ENCODE measurements at regions not wholly inside any gene's neighbourhood (a gene's known extent, or its start where the extent isn't known, plus 50 kb on each side); places are given as distances from the start of the nearest gene placed in this dataset.

GRCh38 chr3:137820366-137820765, 56.3 kb downstream of the SOX14 start:
- Histone ChIP-seq H3K27me3 (replicated peaks in 1 of 2; ENCODE audit: control insufficient read depth in 2 of 2, extremely low read depth in 1 of 2, insufficient read depth in 2 of 2, low read length in 1 of 2) (peaks cover 0 to 2% of the 10 kb centered on the region in 2 experiments), H3K4me3 (ENCODE audit: control insufficient read depth in 1 of 2, extremely low read depth in 1 of 2, low read length in 1 of 2) (no peak overlapping the region), H3K27ac (ENCODE audit: low read length) (no peak overlapping the region), H3K4me1 (ENCODE audit: control insufficient read depth in 1 of 2, extremely low read depth in 1 of 2, insufficient read depth in 2 of 2, low read length in 2 of 2) (no peaks in the 10 kb centered on the region), H3K36me3 (ENCODE audit: control insufficient read depth in 2 of 2, extremely low read depth in 1 of 2, insufficient read depth in 1 of 2, low read length in 1 of 2) (no peaks in the 10 kb centered on the region), H3K9me3 (no peaks in the 10 kb centered on the region)
- ATAC-seq (replicated peaks in 1 of 4) (no peak), DNase-seq (no peak)
- Mint-ChIP-seq H3K4me3 (no peak overlapping the region), H3K4me1 (no peaks in the 10 kb centered on the region), H3K36me3 (no peaks in the 10 kb centered on the region), H3K27ac (no peak overlapping the region), H3K27me3 (peaks cover 5 to 8% of the 10 kb centered on the region in 2 donors), H3K9me3 (peaks cover 0 to 7% (median 3%) of the 10 kb centered on the region in 3 donors)
- ChIA-PET POLR2A (no interaction called here), CTCF (no interaction called here)
- no CpG with 5 or more reads among the region's 3 CpGs for WGBS (ENCODE audit: insufficient coverage)

DNA sequence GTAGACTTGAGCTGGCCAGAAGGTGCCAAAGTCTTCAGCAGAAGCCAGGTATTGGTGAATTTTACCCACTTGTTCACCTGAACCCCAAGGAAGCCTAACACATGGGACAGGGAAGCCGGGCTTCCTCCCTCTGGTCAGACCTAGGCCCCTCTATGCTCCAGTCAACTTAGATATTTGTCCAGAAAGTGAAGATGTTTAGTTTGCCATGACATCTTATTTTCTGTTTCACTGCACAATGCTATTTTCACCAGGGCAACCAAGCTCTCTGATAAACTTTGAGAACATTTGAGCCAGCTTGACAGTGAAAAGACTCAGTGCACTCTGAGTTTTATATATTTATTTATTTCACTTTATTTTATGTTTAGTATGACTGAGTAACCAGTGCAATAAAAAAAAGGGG, 71.0 kb downstream of the SOX14 start:
- no peaks in the 10 kb centered on the region for H3K27me3 Mint-ChIP-seq
- no CpG with 5 or more reads among the region's 1 CpG for WGBS (ENCODE audit: insufficient coverage)
- Histone ChIP-seq H3K27ac (ENCODE audit: low read length) (no peak overlapping the region), H3K4me3 (ENCODE audit: control insufficient read depth in 1 of 2, extremely low read depth in 1 of 2, low read length in 1 of 2) (no peak overlapping the region), H3K4me1 (ENCODE audit: control insufficient read depth in 1 of 2, extremely low read depth in 1 of 2, insufficient read depth in 2 of 2, low read length in 2 of 2) (no peaks in the 10 kb centered on the region), H3K9me3 (no peaks in the 10 kb centered on the region), H3K36me3 (ENCODE audit: control insufficient read depth in 2 of 2, extremely low read depth in 1 of 2, insufficient read depth in 1 of 2, low read length in 1 of 2) (no peaks in the 10 kb centered on the region), H3K27me3 (replicated peaks in 1 of 2; ENCODE audit: control insufficient read depth in 2 of 2, extremely low read depth in 1 of 2, insufficient read depth in 2 of 2, low read length in 1 of 2) (peaks cover 2 to 3% of the 10 kb centered on the region in 2 experiments)
- H3K36me3 Mint-ChIP-seq, result no peaks in the 10 kb centered on the region
- POLR2A ChIA-PET, result no interaction called here
- H3K27ac Mint-ChIP-seq, result no peak overlapping the region
- CTCF ChIA-PET, result no interaction called here
- no peak overlapping the region for H3K4me3 Mint-ChIP-seq
- peaks cover 7 to 9% (median 7%) of the 10 kb centered on the region in 3 donors for H3K9me3 Mint-ChIP-seq
- DNase-seq, result no peak
- ATAC-seq (replicated peaks in 1 of 4), result no peak
- no peaks in the 10 kb centered on the region for H3K4me1 Mint-ChIP-seq

DNA sequence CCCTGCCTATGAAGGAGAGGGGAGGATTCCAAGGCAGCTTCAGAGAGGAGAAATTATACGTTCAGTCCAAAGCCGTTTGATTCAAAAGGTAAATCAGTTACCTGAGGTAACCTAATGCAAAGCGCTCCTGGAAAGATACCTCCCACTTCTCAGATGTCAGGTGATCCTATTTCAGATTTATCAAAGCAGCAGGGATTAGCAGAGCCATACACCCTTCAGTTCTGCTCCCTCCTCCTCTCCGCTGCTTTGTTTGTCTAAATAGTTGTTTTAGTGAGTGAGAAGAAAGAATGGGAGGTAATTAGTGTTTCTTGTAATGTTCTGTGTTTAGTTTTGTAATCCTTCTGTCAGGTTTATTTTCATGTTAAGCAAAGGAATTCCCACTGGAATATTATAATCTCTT, 81.1 kb downstream of the SOX14 start:
- Histone ChIP-seq H3K4me3 (ENCODE audit: control insufficient read depth in 1 of 2, extremely low read depth in 1 of 2, low read length in 1 of 2) (no peak overlapping the region), H3K36me3 (ENCODE audit: control insufficient read depth in 2 of 2, extremely low read depth in 1 of 2, insufficient read depth in 1 of 2, low read length in 1 of 2) (no peaks in the 10 kb centered on the region), H3K4me1 (ENCODE audit: control insufficient read depth in 1 of 2, extremely low read depth in 1 of 2, insufficient read depth in 2 of 2, low read length in 2 of 2) (no peaks in the 10 kb centered on the region), H3K27me3 (replicated peaks in 1 of 2; ENCODE audit: control insufficient read depth in 2 of 2, extremely low read depth in 1 of 2, insufficient read depth in 2 of 2, low read length in 1 of 2) (no peaks in the 10 kb centered on the region), H3K27ac (ENCODE audit: low read length) (no peak overlapping the region), H3K9me3 (no peaks in the 10 kb centered on the region)
- no peak overlapping the region for H3K27ac Mint-ChIP-seq
- no peak overlapping the region for H3K4me3 Mint-ChIP-seq
- H3K9me3 Mint-ChIP-seq, result no peaks in the 10 kb centered on the region
- ChIA-PET CTCF (no interaction called here), POLR2A (no interaction called here)
- H3K27me3 Mint-ChIP-seq, result peaks cover 12 to 16% of the 10 kb centered on the region in 2 donors
- DNase-seq, result no peak
- no peak for ATAC-seq (replicated peaks in 1 of 4)
- H3K4me1 Mint-ChIP-seq, result no peaks in the 10 kb centered on the region
- no CpG with 5 or more reads among the region's 4 CpGs for WGBS (ENCODE audit: insufficient coverage)
- no peaks in the 10 kb centered on the region for H3K36me3 Mint-ChIP-seq

- Mint-ChIP-seq H3K27me3 (peaks cover 12 to 16% of the 10 kb centered on the region in 2 donors), H3K36me3 (no peaks in the 10 kb centered on the region), H3K9me3 (no peaks in the 10 kb centered on the region), H3K27ac (no peak overlapping the region), H3K4me3 (no peak overlapping the region), H3K4me1 (no peaks in the 10 kb centered on the region)
- WGBS (ENCODE audit: insufficient coverage), result 47% methylated on average over 2 of the region's 3 CpGs
- Histone ChIP-seq H3K27ac (ENCODE audit: low read length) (no peak overlapping the region), H3K27me3 (replicated peaks in 1 of 2; ENCODE audit: control insufficient read depth in 2 of 2, extremely low read depth in 1 of 2, insufficient read depth in 2 of 2, low read length in 1 of 2) (no peaks in the 10 kb centered on the region), H3K4me1 (ENCODE audit: control insufficient read depth in 1 of 2, extremely low read depth in 1 of 2, insufficient read depth in 2 of 2, low read length in 2 of 2) (no peaks in the 10 kb centered on the region), H3K9me3 (no peaks in the 10 kb centered on the region), H3K36me3 (ENCODE audit: control insufficient read depth in 2 of 2, extremely low read depth in 1 of 2, insufficient read depth in 1 of 2, low read length in 1 of 2) (no peaks in the 10 kb centered on the region), H3K4me3 (ENCODE audit: control insufficient read depth in 1 of 2, extremely low read depth in 1 of 2, low read length in 1 of 2) (no peak overlapping the region)
- ATAC-seq (replicated peaks in 1 of 4) (no peak), DNase-seq (no peak)
- CTCF ChIA-PET, result no interaction called here
- POLR2A ChIA-PET, result no interaction called here
Observed at GRCh38 chr3:137845666-137846065, 81.6 kb downstream of the SOX14 start.

DNA sequence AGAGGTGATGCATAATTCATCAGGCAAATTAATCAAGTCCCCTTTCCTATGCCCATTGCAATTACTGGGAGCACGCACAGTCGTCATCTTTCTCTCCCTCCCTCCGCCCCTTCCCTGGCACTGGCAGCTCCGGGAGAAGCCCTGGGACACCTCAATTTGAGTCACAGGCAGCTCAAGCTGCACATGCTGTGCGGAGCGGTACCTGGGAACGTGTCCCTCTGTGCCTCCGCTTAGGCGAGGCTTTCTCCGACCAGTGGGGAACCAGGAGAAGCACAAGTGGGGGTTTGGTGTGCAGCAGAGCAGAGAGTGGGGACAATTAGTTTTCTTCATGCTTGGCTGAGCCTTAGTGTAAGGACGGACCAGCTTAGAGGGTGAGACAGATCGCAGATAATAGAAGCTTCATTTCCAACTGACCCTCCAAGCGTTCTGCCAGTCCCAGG, 88.3 kb downstream of the SOX14 start:
- Mint-ChIP-seq H3K4me1 (no peaks in the 10 kb centered on the region), H3K27ac (no peak overlapping the region), H3K4me3 (no peak overlapping the region), H3K9me3 (peaks cover 0 to 5% (median 3%) of the 10 kb centered on the region in 3 donors), H3K36me3 (no peaks in the 10 kb centered on the region), H3K27me3 (peaks cover 4 to 34% of the 10 kb centered on the region in 2 donors)
- WGBS (ENCODE audit: insufficient coverage), result 69% methylated on average over 13 of the region's 13 CpGs
- Histone ChIP-seq H3K4me1 (ENCODE audit: control insufficient read depth in 1 of 2, extremely low read depth in 1 of 2, insufficient read depth in 2 of 2, low read length in 2 of 2) (no peaks in the 10 kb centered on the region), H3K9me3 (no peaks in the 10 kb centered on the region), H3K27me3 (replicated peaks in 1 of 2; ENCODE audit: control insufficient read depth in 2 of 2, extremely low read depth in 1 of 2, insufficient read depth in 2 of 2, low read length in 1 of 2) (no peaks in the 10 kb centered on the region), H3K36me3 (ENCODE audit: control insufficient read depth in 2 of 2, extremely low read depth in 1 of 2, insufficient read depth in 1 of 2, low read length in 1 of 2) (no peaks in the 10 kb centered on the region), H3K4me3 (ENCODE audit: control insufficient read depth in 1 of 2, extremely low read depth in 1 of 2, low read length in 1 of 2) (no peak overlapping the region), H3K27ac (ENCODE audit: low read length) (no peak overlapping the region)
- ATAC-seq (replicated peaks in 1 of 4) (no peak), DNase-seq (no peak)
- ChIA-PET POLR2A (interaction anchor here in 1 of 2 donors (0.6 kb wide), 1 partner anchor 99 kb away, joined by 3 read pairs; no protein-coding TSS in a partner anchor), CTCF (no interaction called here)

DNA sequence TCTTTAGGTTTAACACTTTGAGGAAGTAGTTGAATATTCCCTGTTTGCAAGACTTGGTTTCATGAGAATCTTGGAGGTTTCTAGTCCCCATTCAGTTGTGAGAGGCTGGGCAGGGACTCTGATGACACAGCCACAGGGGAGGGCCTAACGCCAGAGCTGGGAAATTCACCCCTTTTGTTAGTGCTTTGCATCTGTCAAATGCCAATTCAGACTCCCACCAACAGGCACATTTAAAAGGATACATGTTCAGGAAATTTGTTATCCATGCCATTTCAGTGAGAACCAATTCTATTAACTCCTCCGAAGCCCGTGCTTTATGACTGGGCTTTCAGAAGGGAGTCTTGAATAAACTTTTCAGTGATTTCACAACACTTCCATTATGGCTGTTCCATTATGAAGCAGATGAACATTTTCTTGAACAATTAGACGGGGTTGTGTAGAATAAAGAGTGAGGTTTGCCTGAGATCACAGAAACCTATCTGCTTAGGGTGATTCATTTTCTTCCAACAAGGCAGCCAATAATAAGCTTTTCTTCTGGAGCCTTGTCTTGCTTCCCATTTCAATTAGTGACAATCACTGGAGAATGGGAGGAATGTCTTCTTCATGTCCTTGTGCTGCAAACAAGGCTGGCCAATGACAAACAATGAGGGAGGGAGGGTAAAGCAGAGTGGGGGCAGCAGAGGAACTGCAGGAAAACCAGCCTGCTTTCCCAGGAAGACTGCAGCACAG, 90.6 kb downstream of the SOX14 start:
- no peak overlapping the region for H3K27ac ChIP-seq (ENCODE audit: low read length)
- no CpG with 5 or more reads among the region's 4 CpGs for WGBS (ENCODE audit: insufficient coverage)
- Mint-ChIP-seq H3K9me3 (peaks cover 0 to 5% (median 3%) of the 10 kb centered on the region in 3 donors), H3K36me3 (no peaks in the 10 kb centered on the region), H3K27me3 (peaks cover 4 to 23% of the 10 kb centered on the region in 2 donors), H3K4me1 (no peaks in the 10 kb centered on the region), H3K4me3 (no peak overlapping the region), H3K27ac (no peak overlapping the region)
- no peak for ATAC-seq (replicated peaks in 1 of 4)
- H3K9me3 ChIP-seq, result no peaks in the 10 kb centered on the region
- CTCF ChIA-PET, result no interaction called here
- no peaks in the 10 kb centered on the region for H3K4me1 ChIP-seq (ENCODE audit: control insufficient read depth in 1 of 2, extremely low read depth in 1 of 2, insufficient read depth in 2 of 2, low read length in 2 of 2)
- DNase-seq, result no peak
- no peaks in the 10 kb centered on the region for H3K27me3 ChIP-seq (replicated peaks in 1 of 2; ENCODE audit: control insufficient read depth in 2 of 2, extremely low read depth in 1 of 2, insufficient read depth in 2 of 2, low read length in 1 of 2)
- H3K36me3 ChIP-seq (ENCODE audit: control insufficient read depth in 2 of 2, extremely low read depth in 1 of 2, insufficient read depth in 1 of 2, low read length in 1 of 2), result no peaks in the 10 kb centered on the region
- POLR2A ChIA-PET, result no interaction called here
- H3K4me3 ChIP-seq (ENCODE audit: control insufficient read depth in 1 of 2, extremely low read depth in 1 of 2, low read length in 1 of 2), result no peak overlapping the region
